ENCODE measurements at regions not wholly inside any gene's neighbourhood (a gene's known extent, or its start where the extent isn't known, plus 50 kb on each side); places are given as distances from the start of the nearest gene placed in this dataset.

DNA sequence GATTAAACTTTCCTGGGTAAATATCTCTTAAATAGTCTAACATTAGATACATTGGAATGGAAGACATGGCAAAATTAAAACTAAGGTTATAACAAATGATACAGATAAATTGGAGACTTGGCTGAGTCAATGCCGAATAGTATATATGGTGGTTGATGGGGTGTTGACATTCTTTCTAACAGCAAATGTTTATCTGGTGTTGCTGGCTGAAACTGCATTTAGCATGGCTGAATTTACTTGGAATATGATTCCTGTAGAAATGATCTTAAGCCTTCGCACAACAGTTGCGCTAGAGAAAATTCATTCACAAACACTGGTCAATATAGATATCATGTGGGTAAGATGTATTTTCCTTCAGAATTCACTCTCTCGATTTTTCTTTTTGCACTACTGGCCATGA lies 646.0 kb upstream of the CXADR start:
- no peak for DNase-seq

- no peak for DNase-seq
Measured at GRCh38 chr21:16870103-16870502, 642.7 kb upstream of the CXADR start.

- DNase-seq, result no peak
Measured at GRCh38 chr21:16872616-16873015, 640.2 kb upstream of the CXADR start.

DNA sequence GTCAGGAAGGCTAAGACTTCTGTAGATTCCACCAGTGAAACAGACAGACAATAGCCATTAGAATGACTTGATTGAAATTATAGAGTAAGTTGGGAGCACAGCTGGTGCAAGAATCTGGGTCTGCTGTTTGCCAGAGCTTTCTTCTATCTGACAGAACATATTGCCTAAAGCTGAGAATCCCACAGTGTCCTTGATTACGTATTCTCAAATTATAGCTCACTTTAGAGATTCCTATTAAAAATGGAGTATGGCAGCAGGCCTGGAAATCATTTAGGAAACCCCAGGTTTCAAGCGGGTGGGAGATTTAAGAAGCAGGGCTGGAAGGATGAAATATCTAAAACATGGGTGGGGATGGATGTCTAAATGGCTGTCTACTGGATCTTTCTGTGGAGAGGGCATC lies 639.7 kb upstream of the CXADR start:
- DNase-seq, result no peak

GRCh38 chr21:16873596-16873995 lies 639.2 kb upstream of the CXADR start:
- DNase-seq, result no peak

DNA sequence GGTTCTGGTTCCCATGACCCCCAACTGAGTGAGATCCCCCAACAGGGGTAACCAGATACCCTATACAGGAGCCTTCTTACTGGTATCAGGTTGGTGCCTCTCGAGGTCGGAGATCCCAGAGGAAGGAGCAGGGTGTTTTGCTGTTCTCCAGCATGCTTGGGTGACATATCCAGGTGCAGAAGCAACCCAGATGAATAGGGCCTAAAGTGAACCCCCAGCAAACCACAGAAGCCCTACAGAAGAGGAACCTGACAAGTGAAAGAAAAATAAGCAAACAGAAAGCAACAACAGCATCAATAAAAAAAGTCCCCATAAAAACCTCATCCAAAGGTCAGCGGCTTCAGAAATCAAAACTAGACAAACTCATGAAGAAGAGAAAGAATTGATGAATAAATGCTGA lies 633.4 kb upstream of the CXADR start:
- DNase-seq, result no peak

DNA sequence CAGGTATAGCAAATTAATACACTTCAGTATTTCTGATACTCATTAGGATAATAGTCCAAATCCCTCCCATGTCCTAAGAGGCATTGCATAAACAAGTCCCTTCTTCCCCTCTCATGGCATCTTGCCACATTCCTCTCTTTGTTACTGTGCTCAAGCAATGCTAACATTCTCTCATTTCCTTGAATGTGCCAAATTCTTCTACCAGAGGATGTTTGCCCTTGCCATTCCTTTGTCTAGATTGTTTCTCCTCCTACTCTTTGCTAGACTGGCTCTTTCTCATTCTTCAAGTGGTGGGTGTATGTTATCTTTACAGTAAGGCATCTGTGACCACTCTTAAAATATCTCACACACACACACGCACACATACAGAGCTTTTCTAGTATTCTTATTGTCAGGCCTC lies 621.0 kb upstream of the CXADR start:
- DNase-seq, result no peak

- DNase-seq, result no peak
Measured at GRCh38 chr21:16900685-16901084, 612.2 kb upstream of the CXADR start.

DNA sequence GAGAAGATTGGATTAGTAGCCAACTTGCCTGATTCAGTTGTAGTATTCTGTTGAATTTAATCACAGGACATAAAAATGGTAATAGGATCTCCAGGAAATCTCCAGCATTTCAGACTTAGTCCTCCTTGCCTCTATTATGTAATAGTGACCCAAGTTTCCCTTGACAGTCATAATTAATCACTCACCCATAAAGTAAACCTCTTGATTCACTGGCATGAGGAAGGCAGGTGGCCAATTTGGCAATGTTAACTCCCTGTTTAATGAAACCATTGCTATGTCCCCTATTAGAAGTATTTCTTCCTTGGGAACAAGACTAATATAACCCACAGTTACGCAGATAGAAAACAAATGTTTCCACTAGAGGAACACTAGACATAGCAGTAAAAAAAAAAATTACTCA lies 604.8 kb upstream of the CXADR start:
- no peak for DNase-seq

- DNase-seq, result no peak
Measured at GRCh38 chr21:16910435-16911165, 602.2 kb upstream of the CXADR start.

DNA sequence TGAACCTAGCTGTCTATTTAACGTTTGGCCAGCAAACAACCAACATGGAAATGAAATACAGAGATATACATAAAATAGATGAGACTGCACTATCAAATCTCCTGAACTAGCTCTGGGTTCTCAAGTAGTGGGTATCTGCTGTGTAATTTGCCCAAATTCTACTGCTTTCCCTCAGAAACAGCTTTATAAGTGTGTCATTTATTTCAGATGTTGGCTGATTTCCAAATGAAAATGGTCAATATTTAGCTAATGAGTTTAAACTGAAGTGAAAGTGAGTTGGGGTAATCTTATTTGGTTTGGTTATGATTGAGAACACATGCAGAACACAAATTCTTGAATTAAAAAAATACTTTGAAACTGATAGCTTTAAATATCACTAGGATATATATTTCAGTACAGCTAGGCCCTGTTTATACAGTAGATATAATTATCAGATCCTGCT lies 601.7 kb upstream of the CXADR start:
- DNase-seq, result no peak

GRCh38 chr21:16912075-16912474 lies 600.8 kb upstream of the CXADR start:
- DNase-seq, result no peak

GRCh38 chr21:16913010-16913409 lies 599.8 kb upstream of the CXADR start:
- no peak for DNase-seq

DNA sequence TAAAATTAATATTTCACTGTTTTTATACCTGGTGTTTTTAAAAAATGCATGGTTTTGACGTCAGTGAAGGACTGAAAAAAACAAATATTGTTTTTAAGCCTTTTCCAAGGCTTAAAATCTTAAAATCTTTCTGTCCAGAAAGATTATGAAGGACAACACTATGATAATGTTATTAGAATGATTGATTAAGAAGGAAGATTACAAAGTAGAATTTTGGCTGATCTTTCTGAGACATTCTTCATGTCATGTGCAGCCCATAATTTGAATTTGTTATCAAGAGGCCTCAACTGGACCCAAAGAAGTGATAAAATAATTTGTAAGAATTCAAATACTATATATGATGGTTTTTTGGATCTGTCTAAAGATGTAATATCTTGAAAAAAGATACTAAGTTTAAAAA lies 584.4 kb upstream of the CXADR start:
- DNase-seq, result no peak

DNA sequence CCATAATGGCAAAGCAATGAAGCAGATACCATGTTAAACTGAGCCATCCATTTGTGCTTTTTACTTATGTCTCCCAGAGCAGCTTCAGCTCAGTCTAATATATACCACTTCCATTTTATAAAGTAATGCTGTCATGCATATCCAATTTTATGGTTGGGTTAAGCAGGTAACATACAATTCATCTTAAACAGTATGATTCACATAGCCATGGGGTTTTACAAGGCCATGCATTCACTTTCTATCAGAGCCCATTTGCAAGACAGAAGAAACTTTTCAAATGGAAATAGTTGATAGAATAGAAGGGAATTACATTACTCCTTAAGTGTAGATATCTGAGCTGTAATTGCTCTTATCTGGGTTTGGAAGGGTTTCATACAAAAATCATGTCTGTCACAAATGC lies 580.5 kb upstream of the CXADR start:
- no peak for DNase-seq

- no peak for DNase-seq
Measured at GRCh38 chr21:16942703-16943102, 570.1 kb upstream of the CXADR start.

DNA sequence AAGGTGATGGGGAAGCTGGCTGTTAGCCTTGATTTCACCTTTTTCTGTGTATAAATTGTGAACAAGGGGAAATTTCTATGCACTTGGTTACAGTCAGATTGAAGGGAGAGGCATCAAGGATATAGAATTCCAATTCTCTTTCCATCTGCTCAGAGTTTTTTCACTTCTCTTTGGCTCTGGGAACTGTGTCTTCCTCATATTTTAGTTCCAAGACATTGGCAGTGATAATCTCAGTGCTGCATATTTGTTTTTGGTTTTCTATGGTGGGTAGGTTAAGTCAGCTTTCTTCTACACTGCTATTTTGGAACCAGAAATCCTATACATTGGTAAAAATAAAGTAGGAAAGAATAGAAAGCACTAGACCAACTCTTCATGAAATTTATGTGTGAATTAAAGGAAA lies 569.6 kb upstream of the CXADR start:
- no peak for DNase-seq

DNA sequence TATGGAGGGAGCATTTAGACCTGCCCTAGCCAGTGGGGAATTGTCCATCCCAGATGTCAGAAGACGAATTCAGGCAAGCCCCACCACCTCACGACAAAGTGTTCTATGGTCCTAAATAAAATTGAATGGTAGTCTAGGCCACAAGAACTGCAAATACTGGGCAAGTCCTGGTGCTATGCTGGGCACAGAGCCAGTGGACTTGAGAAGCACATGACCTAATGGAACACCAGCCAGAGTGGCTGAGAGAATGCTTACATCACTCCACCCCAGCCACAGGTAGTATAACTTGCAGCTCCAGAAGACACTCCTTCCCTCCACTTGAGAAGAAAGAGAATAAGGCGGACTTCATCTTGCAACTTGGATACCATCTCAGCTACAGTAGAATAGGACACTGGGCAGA lies 567.3 kb upstream of the CXADR start:
- DNase-seq, result no peak

DNA sequence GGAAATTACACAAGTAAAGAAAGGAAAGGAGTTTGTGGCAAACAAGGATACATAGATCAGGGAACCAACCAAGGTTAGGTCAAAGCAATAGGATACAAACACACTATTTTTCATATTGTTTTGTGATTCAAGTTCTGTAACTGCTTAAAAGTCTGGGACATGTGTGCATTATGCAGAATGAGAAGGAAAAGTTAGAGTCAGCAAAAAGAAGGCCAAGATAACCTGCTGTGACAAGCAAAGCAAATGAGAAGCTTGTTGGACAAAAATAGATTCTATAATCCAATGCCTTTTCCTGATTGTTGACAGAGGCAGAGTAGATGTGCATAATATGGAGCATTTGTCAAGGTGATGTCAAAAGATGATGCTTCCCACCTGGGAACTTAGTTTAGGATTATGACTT lies 556.0 kb upstream of the CXADR start:
- DNase-seq, result no peak

DNA sequence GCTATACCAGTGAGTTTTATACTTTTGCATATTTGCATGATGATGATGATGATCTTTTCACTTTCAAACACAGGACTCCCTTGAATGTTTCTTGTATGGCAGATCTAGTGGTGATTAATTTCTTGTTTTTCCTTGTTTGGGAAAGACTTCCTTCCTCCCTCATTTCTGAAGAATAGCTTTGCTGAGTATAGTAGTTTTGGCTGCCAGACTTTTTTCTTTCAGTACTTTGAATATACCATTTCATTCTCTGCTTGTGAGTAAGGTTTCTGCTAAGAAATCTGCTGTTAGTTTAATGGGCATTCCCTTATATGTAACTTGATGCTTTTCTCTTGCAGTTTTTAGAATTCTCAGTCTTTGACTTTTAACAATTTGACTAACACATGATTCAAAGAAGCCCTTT lies 547.4 kb upstream of the CXADR start:
- no peak for DNase-seq

GRCh38 chr21:16968436-16968835 lies 544.4 kb upstream of the CXADR start:
- DNase-seq, result no peak

- DNase-seq, result no peak
Measured at GRCh38 chr21:16969636-16970035, 543.2 kb upstream of the CXADR start.

DNA sequence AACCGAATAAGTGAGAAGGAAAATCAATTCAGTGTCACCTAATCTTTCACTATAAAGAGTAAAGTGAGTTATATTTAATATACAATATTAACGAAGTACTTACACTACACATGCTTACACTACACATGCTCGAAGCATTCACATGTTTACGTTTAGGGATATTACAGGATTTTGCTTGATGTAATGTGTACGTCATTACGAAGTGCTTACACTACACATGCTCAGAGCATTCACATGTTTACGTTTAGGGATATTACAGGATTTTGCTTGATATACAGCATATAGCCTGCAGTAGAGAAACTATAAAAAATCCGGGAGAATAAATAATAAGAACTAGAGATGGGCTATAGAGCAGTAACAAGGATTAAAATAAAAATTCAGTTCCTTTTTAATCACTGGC lies 538.8 kb upstream of the CXADR start:
- no peak for DNase-seq

- no peak for DNase-seq
Measured at GRCh38 chr21:16976193-16976592, 536.6 kb upstream of the CXADR start.

GRCh38 chr21:16978309-16978895 lies 534.4 kb upstream of the CXADR start:
- no peak for DNase-seq

Data from activated T-cell treated with anti-CD3 and anti-CD28 coated beads, Interleukin-2, amount 50 U/mL, for 48 hours (primary cell).